HG03175 (cell line): ENCODE measurements at regions not wholly inside any gene's neighbourhood (a gene's known extent, or its start where the extent isn't known, plus 50 kb on each side); places are given as distances from the start of the nearest gene placed in this dataset.
"Not testable (repeated sequence)": the region's sequence is repeated elsewhere in the genome, so short reads cannot be mapped to it uniquely, and the experiment has no call there.

Experiments used
- ATAC-seq: cut with Tn5 transposase; IDR thresholded peaks from one replicate; pipeline ENCODE4 v1.9.1; 2021; ENCODE audit warnings: mild to moderate bottlenecking, moderate library complexity; ENCODE audit not compliant: unreplicated experiment

DNA sequence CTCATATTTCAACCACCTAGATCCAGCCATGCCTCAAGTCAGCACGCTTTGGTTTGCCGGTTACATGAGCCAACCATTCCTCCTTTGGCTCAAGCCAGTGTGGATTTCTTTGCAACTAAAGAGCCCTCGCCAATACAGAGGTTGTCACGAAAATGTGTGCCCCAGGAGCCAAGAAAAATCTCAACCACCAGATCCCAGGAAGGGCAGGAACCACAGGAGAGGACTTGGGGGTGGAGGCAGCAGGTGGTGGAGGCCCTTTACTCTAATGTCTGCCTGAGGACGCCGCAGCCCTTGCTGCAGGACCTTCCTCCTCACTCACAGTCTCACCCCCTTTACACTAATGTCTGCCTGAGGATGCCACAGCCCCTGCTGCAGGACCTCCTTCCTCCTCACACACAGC is 144.8 kb upstream of the PHACTR3 start:
- ATAC-seq = no peak

DNA sequence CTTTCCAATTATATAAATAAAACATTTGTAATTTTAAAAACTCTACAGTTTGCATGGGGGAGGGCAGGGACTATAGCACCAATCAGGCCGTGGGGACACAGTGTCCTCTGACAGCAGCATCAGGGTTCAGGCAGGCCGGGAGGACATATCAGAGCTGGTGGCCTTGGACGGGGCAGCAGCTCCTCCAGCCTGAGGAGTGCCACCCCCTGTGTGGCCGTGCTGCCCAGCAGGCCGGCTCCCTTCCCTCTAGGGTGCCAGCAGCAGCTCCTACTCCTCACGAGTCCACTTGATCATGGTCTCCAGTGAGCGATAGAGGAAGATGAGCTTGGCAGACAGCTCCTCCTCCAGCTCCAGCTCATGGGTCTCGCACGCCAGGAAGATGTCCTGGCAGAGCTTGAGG is 144.0 kb upstream of the PHACTR3 start:
- ATAC-seq = no peak

DNA sequence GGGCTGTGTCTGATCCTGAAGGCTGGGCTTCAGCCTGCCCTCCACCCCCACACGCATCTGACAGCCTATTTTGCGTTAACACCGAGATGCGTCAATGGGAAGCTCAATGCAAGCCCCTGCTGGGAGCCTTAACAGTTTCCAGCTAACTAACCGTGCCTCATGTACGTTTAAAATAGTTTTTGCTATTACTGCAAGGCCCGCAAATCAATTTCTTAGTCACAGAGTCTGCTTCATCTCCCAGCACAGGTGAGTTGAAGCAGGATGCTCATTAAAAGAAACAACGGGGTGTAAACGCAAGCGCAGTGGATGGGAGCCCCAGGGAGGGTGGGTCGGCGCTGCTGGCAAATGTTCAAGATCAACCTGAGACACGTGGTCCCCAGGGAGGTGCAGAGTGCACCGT is 142.8 kb upstream of the PHACTR3 start:
- no peak for ATAC-seq

DNA sequence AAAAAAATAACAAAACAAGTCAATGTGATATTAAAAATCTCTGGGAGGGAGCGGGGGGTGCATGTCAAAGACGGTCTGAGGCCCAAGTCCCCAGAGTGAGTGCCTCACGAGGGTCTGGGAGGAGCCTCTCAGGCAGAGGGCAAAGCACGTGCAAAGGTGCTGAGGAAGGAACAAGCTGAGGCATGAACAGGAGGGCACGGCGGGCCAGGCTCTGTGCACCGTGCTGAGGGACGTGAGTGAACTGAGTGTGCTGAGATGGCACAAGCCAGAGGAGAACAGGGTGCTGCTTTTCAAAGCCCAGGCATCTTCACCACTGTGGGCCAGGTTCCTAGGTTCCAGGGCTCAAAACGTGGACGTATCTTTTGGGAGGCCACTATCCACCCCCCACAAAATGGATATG is 142.1 kb upstream of the PHACTR3 start:
- no peak for ATAC-seq

DNA sequence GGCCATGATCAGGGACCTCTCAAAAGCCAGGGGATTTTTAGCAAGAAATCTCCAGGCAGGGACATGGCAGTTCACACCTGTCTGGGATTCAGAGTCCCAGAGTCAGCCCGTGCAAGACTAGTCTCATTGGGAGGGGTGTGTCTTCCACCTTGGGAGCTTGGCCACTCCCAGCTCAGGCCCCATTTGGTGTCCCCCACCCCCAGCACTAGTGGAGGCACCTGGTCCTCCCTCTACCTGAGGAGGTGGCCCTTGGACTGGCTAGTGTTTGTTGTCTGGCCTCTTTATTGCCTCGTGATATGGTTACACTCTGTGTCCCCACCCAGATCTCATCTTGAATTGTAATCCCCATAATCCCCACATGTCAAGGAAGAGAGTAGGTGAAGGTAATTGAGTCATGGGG is 140.8 kb upstream of the PHACTR3 start:
- no peak for ATAC-seq

DNA sequence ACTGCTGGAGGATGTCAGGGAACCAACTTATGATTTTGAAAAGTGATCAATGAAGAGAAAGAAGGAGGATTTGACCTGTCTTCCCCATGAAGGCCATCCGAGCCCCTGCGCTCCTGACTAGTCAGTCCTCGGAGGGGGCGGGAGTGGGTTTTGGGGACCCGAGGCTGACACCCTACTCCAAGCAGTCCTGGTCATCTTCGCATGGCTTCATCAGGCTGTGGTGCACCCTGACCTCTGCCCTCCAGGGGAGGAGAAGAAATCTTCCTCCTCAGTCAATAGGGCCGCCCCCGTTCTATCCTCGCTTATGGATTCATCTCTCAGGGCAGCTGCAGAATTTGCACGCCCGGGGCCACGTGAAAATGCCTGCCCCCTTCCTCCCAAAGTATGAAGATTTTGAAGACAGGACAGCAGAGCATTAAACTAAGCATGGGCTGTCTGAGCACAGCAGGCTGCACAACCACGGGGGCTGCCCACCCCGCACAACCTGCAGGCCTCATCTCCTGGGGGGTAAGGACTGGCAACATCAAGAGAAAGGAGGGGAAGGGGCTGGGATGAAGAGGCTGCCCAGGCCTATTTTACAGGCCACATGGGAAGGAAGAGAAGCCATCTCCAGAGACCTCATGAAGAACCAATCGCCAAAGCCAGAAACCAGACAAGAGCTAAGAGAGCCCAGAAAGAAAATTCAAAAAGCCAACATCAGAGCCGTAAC is 138.1 kb upstream of the PHACTR3 start:
- no peak for ATAC-seq

DNA sequence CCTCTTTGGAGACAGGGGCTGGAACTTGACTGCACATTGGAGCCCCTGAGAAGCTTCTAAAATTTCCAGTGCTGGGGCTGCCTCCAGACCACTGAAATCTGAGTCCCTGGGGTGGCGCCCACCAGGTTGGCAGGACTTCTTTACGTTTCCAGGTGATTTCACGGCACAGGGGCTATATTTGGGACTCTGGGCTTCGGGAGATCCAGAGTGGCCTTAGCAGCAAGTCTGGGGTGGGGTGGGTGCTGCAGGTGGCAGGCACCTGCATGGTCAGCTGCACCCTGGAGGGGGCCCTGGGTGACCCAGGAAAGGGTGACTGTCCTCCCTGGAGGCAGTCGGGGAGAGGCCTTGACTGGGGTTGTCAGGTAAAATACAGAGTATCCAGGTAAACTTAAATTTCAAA is 135.5 kb upstream of the PHACTR3 start:
- ATAC-seq = no peak

DNA sequence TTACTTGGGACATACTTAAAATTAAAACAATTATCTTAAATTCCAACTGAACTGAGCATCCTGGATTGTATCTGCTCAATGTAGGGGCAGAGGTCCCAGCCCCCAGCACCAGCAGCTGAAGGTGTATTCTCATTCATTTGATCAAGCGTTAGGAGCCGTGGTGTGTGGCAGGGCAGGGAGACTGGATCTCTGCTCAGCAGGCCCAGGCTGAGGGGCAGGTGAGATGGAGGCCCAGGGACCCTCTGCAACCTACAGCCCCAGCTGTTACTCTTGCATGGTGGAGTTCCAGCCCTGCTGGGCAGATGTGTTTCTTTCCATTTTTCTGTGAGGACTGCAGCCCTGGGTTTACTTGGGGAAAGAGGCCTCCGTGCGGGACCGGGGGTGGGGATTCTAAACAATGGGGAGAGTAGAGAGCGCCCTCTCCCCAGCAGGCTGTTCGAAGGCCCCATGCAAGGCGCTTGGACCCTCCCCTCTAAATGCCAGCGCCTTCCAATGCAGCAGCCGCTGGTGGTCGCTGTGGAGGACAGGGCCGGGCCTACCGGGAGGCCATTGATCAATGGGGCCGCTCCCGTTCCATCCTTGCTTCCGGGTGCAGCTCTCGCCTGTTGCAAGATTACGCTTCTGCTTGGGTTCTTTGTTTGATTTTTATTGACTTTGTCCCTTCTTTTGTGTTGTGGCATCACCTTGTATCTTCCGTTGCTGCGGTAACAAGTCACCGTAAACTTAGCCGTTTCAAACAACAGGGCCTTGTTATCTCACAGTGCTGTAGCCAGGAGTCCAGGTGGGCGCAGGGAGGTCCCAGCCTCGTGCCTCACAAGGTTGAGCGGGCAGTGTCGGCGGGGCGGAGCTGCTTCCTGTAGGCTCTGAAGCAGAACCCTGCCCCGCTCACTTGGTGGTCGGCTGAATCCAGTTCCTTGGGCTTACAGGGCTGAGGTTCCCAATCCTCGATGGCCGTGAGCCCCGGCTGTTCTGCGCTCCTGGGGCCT is 134.8 kb upstream of the PHACTR3 start:
- no peak for ATAC-seq

DNA sequence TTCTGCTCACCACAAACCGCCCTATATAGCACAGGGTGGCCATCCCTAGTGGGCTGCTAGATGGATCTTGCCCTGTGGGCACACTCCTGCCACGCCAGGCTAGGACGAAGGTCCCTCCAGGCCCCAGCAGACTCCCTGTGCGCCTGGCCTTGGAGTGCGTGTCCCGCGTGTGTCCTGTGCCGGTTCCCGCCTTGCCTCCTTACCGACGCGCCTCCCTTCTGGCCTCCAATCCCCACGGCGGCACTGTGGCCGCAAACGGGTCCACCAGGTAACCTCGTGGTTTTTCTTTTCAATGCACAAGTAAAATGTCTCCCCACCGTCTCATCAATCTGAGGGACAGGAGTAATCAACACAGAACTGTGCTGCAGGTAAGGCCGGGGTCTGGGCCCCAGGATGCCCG is 133.8 kb upstream of the PHACTR3 start:
- ATAC-seq = no peak

DNA sequence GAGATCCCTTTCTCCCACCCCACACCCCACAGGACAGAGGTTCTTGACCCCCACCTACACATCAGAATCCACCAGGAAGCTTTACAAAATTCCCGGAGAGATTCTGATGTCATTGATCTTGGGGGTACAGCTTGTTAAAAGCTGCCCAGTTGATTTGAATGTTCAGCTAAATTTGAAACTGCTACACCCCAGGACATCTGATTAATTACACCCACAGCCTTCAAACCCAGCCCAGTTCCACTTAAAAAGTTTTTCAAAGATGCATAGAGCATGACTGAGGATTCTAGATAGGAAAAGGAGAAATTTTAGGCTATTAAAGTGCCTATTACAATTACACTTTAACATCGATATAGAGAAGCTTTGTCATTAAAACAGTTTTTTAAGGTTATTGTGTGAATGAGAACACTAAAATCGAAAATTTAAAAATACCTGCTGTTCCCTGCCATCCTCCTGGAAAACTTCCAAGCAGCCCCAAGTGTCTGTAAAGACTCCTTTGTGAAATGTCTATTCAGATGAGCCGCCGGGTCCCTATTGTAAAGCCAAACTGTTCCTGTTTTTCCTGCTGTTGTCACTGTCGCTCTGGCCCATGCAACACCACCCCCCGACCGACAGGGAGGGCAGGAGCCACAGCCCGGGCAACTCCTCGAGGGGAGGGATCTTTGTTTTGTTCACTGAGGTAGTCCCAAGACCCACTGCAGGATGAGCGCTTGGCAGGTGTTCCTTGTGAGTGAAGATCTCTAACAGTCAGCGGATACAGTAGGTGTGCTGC is 132.5 kb upstream of the PHACTR3 start:
- ATAC-seq = no peak

DNA sequence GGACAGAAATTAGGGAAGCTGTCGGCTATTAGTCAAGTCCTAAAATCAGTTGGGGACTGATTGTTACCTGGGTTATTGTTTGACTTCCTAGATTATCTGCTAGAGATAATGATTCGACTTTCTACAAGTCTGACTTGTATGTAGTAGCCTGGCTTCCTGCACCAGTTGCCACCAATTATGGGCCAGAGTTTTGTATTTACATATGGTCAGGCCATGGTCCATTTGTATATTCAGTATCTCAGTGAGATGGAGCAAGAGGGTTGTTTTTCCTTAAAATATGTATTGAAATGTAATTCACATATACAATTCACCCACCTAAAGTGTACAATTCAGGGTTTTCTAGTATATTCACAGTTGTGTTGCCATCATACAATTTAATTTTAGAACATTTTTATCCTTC is 130.6 kb upstream of the PHACTR3 start:
- no peak for ATAC-seq

DNA sequence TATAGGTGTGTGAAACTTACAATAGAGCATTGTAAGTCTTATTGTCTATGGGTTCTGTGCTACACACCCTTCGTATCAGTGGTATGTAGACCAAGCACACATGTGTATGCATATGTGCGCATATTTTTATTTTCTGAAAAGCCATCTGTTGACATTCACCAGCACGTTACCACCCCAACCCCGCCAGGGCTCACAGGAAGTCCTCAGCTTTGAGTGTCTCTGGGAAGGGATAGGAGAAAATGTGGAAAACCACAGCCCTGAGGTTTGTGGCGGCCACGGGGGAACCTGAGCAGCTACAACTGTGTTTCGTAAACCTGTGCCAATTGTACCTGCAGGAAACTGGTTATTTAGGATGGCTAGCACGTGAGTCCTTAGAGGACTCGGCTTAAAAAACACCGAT is 123.3 kb upstream of the PHACTR3 start:
- no peak for ATAC-seq

DNA sequence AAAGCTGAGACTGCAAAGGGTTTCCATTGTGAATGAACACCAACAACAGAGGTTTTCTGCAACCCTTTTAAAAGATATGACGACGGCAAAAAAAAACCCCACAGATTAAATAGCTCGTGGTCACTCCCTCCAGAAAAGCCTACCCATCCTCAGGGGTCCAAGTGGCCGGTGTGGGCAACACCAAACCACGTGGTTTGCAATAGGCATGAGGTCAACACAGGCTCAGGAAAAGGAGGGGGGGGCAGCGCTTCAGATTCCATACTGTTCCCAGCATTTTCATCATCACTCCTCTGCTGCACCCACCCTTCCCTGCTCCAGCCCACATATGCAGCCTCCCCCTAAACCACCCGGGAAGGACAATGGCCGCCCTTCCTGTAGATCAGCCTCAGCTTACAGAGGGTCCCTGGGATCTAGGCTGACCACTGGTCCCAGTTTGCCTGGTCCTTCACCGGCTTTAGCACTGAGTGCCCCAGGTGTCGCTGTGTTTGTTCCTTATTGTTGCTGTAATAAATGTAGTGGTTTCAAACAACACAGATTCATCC is 122.8 kb upstream of the PHACTR3 start:
- no peak for ATAC-seq

DNA sequence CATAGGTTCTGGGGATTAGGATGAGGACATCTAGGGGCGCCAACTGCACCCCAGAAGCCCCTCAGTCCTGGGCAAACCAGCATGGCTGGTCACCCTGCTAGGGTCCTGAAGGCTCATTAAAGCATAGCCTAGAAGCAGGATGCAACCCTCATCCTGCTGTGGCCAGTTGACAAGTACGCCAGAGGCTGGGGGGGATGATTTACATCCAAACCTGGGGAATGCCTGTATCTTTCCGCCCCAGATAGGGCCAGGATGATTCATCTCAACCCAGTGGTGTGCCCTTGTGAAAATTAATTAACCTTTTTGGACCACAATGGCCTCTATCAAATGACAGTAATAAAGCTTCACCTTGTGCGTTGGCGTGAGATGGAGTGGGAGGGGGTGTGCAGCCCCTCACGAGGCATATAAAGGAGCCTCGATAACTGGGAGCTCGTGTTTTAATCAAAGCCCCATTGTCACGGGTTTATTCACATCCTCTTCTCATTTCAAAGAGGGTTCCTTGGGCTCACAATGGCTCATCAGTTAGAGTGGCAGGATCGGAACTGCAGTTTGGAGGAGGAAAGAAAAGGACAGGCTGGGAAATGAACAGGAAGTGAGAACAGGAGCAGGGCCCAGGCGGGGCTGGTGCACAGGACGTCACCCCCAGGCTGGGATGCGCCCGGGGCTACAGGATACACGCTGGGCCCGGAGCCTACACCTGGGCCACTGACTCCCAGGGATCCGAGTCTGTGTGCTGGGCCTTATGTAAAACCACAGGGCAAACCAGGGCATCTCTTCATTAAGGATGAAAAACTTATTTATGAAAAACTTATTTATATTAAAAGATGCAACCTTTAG is 121.8 kb upstream of the PHACTR3 start:
- no peak for ATAC-seq

DNA sequence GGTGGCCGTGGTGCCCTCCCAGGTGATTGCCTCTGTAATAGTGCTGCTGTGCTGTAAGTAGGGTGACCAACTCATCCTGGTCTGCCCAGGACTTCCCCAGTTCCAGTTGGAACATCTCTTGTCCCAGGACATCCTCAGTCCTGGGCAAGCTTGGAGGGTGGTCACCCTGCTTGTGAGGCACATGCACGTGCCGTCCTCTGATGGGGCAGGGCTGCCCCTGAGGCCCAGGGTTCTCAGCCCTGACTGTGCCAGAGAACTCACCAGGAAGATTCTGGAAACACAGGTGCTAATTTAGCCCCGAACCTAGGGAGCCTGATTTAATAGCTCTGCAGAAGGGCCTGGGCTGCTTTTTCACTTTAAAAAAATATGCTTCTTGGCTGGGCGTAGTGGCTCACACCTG is 120.9 kb upstream of the PHACTR3 start:
- no peak for ATAC-seq

DNA sequence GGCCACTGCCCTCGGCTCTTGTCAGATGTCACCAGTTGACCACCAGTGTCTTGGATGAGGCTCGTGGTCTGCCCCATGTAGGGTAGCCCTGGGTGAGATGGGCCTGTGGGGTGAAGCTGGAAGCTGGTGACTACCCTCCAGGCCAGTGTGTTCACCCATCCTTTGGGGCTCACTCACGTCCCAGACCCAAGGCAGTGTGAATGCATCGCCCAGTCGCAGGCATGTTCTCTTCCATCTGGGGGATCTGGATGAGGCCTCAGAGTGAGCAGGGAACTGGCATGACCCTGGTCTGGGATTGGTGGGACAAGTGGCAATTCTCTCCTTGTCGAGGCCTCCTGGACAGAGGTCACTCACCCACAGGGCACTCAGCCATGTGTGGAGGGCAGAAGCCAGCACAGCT is 120.1 kb upstream of the PHACTR3 start:
- ATAC-seq = no peak

DNA sequence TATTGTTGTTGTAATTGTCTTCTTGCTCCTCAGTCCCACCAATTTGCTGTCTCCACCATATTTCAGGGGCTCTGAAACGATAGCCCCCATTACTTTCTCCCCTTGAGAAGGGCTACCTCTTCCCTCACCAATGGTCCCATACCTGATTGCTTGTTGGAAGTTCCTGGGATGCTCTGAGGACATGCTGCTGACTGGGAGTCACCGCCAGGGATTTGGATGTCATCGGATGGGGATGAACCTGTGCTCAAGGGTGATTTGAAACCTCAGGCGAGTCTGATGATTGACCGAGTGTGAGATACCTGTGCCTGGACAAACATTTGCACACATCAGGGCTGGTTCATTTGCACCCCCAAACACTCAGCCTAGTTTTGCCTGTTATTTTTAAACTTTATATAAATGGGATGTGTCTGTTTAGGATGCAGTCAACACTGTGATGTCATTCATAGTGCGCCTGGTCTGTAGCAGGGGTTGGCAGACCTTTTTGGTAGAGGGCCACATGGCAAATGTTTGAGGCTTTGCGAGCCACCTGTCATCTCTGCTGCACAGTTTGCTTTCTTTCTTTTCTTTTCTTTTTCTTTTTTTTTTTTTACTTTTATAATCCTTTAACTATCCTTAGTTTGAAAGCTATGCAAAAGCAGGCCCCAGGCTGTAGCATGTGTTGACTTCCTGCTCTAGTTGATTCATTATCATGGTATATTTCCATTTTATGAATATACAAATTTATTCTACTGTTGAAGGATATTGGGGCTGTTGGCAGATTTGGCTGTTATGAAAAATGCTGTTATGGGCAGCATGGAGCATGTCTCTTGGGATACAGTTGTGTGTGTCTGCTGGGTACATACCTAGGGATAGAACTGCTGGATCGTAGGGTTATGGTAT is 118.5 kb upstream of the PHACTR3 start:
- no peak for ATAC-seq

DNA sequence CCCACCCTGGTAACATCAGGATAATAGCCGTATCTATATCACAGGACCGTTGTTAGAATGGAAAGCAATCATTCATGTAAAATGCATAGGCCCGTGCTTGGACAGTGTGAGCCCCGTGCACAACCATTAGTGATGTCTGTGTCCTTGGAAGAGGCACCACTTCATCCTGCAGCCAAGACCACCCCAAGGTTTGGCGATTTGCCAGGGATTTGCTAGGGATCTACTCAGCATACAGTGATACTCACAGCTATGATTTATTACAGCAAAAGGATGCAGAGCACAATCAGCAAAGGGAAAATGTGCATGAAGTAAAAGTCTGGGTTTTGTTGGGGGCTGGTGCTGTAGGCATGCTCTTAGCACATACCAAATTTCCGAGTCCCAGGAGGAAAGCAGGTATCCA is 115.9 kb upstream of the PHACTR3 start:
- not testable (repeated sequence) for ATAC-seq
